Neural cell (in vitro differentiated cells): ENCODE measurements at regions not wholly inside any gene's neighbourhood (a gene's known extent, or its start where the extent isn't known, plus 50 kb on each side); places are given as distances from the start of the nearest gene placed in this dataset.

Experiments
- H2AFZ ChIP-seq: fragments of 200-600, 300-800 bp; sonication (generic), shearing (Covaris generic); 2 replicates; pipeline ENCODE4 v1.6.0; 2014; ENCODE audit warnings: low read depth, mild to moderate bottlenecking, antibody characterized with exemption, low read length, moderate library complexity
- H3F3A ChIP-seq: fragments of 200-600 bp; shearing (Covaris generic); 2 replicates; pipeline ENCODE4 v1.6.1; 2016; ENCODE audit warnings: mild to moderate bottlenecking, moderate library complexity, mixed read lengths, antibody characterized with exemption, low read length; ENCODE audit not compliant: insufficient read depth, poor library complexity, severe bottlenecking
- H3K27ac ChIP-seq: fragments of 200-600, 300-800 bp; sonication (generic), shearing (Covaris generic); 2 replicates; pipeline ENCODE4 v1.5.1; 2014; ENCODE audit warnings: mild to moderate bottlenecking, low read length, moderate library complexity
- H3K27me3 ChIP-seq: fragments of 300-800, 200-600 bp; sonication (generic), shearing (Covaris generic); 2 replicates; pipeline ENCODE4 v1.6.0; 2014; ENCODE audit warnings: mild to moderate bottlenecking, low read depth, low read length, moderate library complexity; ENCODE audit not compliant: insufficient read depth
- H3K36me3 ChIP-seq: fragments of 300-800, 200-600 bp; sonication (generic), shearing (Covaris generic); 2 replicates; pipeline ENCODE4 v1.5.1; 2014; ENCODE audit warnings: mild to moderate bottlenecking, antibody characterized with exemption, low read length, moderate library complexity; ENCODE audit not compliant: insufficient read depth
- H3K4me2 ChIP-seq: fragments of 300-800, 200-600 bp; sonication (generic), shearing (Covaris generic); 2 replicates; pipeline ENCODE4 v1.6.0; 2014; ENCODE audit warnings: mild to moderate bottlenecking, low read length
- H3K4me3 ChIP-seq: fragments of 300-800, 200-600 bp; sonication (generic), shearing (Covaris generic); 2 replicates; pipeline ENCODE4 v1.5.1; 2014; ENCODE audit warnings: mild to moderate bottlenecking, low read length, moderate library complexity
- H3K79me2 ChIP-seq: fragments of 200-600 bp; shearing (Covaris generic); replicated peaks from 2 replicates; pipeline ENCODE4 v1.6.0; 2014; ENCODE audit warnings: mild to moderate bottlenecking, low read length, moderate library complexity; ENCODE audit not compliant: insufficient read depth
- H3K9ac ChIP-seq: fragments of 300-800, 200-600 bp; sonication (generic), shearing (Covaris generic); 2 replicates; pipeline ENCODE4 v1.6.1; 2016; ENCODE audit warnings: mild to moderate bottlenecking, low read length, mixed read lengths
- H3K9me2 ChIP-seq: fragments of 200-600 bp; shearing (Covaris generic); 2 replicates; pipeline ENCODE4 v1.6.1; 2016; ENCODE audit warnings: mild to moderate bottlenecking, low read length, mixed read lengths; ENCODE audit not compliant: insufficient read depth
- H3K9me3 ChIP-seq: fragments of 200-600, 300-800 bp; sonication (generic), shearing (Covaris generic); 2 replicates; pipeline ENCODE4 v1.6.1; 2016; ENCODE audit warnings: mild to moderate bottlenecking, mixed run types, low read length, moderate library complexity, mixed read lengths
- H4K20me1 ChIP-seq: fragments of 200-600 bp; shearing (Covaris generic); 2 replicates; pipeline ENCODE4 v1.6.1; 2016; ENCODE audit warnings: mild to moderate bottlenecking, mixed run types; ENCODE audit not compliant: insufficient read depth
- CTCF ChIP-seq: fragments of 450-650 bp; IDR thresholded peaks from 2 replicates; pipeline ENCODE4 v1.5.1; 2014; ENCODE audit warnings: antibody characterized with exemption, mild to moderate bottlenecking, moderate library complexity; ENCODE audit not compliant: poor library complexity, severe bottlenecking
- EP300 ChIP-seq: fragments of 450-650 bp; conservative IDR thresholded peaks from 2 replicates; pipeline ENCODE4 v1.6.1; 2014; ENCODE audit warnings: antibody characterized with exemption, mild to moderate bottlenecking, moderate library complexity; ENCODE audit not compliant: poor library complexity, severe bottlenecking
- EZH2 ChIP-seq: fragments of 200-600, 300-800 bp; shearing (Covaris generic), sonication (generic); IDR thresholded peaks from 2 replicates; pipeline ENCODE4 v1.6.1; 2014; ENCODE audit warnings: antibody characterized with exemption, low read length, borderline replicate concordance, mild to moderate bottlenecking; ENCODE audit not compliant: insufficient read depth, poor library complexity, severe bottlenecking
- MXI1 ChIP-seq: fragments of 450-650 bp; conservative IDR thresholded peaks from 2 replicates; pipeline ENCODE4 v1.6.1; 2014; ENCODE audit warnings: antibody characterized with exemption, mild to moderate bottlenecking; ENCODE audit not compliant: poor library complexity, severe bottlenecking
- POLR2AphosphoS5 ChIP-seq: IDR thresholded peaks from 2 replicates; pipeline ENCODE4 v1.6.1; 2012
- RAD21 ChIP-seq: fragments of 450-650 bp; conservative IDR thresholded peaks from 2 replicates; pipeline ENCODE4 v1.6.1; 2014; ENCODE audit warnings: antibody characterized with exemption, mild to moderate bottlenecking, moderate library complexity
- SMC3 ChIP-seq: fragments of 450-650 bp; conservative IDR thresholded peaks from 2 replicates; pipeline ENCODE4 v1.6.1; 2014; ENCODE audit warnings: antibody characterized with exemption, mild to moderate bottlenecking, moderate library complexity; ENCODE audit not compliant: poor library complexity
- TAF1 ChIP-seq: IDR thresholded peaks from 2 replicates; pipeline ENCODE4 v1.6.1; 2012; ENCODE audit warnings: low read depth
- TF ChIP-seq, protein P1 (sequence below): IDR thresholded peaks from 2 replicates; pipeline ENCODE4 v1.6.1; 2012; ENCODE audit warnings: borderline replicate concordance

GRCh38 chr2:76202866-76203265, 492.2 kb upstream of the GCFC2 start:
- no peak for TF ChIP-seq POLR2AphosphoS5
- TF ChIP-seq SMC3: no peak
- TF ChIP-seq, protein P1, sequence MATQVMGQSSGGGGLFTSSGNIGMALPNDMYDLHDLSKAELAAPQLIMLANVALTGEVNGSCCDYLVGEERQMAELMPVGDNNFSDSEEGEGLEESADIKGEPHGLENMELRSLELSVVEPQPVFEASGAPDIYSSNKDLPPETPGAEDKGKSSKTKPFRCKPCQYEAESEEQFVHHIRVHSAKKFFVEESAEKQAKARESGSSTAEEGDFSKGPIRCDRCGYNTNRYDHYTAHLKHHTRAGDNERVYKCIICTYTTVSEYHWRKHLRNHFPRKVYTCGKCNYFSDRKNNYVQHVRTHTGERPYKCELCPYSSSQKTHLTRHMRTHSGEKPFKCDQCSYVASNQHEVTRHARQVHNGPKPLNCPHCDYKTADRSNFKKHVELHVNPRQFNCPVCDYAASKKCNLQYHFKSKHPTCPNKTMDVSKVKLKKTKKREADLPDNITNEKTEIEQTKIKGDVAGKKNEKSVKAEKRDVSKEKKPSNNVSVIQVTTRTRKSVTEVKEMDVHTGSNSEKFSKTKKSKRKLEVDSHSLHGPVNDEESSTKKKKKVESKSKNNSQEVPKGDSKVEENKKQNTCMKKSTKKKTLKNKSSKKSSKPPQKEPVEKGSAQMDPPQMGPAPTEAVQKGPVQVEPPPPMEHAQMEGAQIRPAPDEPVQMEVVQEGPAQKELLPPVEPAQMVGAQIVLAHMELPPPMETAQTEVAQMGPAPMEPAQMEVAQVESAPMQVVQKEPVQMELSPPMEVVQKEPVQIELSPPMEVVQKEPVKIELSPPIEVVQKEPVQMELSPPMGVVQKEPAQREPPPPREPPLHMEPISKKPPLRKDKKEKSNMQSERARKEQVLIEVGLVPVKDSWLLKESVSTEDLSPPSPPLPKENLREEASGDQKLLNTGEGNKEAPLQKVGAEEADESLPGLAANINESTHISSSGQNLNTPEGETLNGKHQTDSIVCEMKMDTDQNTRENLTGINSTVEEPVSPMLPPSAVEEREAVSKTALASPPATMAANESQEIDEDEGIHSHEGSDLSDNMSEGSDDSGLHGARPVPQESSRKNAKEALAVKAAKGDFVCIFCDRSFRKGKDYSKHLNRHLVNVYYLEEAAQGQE: no peak
- no peak for TF ChIP-seq EP300
- TF ChIP-seq TAF1: no peak
- TF ChIP-seq CTCF: no peak
- no peak for TF ChIP-seq EZH2
- TF ChIP-seq RAD21: no peak
- TF ChIP-seq MXI1: no peak
- Histone ChIP-seq H2AFZ (no peak overlapping the region), H3K9ac (no peak overlapping the region), H3K4me2 (no peak overlapping the region), H3K79me2 (no peaks in the 10 kb centered on the region), H3K27ac (no peak overlapping the region), H3K9me2 (no peaks in the 10 kb centered on the region), H4K20me1 (no peaks in the 10 kb centered on the region), H3K27me3 (no peaks in the 10 kb centered on the region), H3K9me3 (no peaks in the 10 kb centered on the region), H3K36me3 (no peaks in the 10 kb centered on the region), H3F3A (no peaks in the 10 kb centered on the region), H3K4me3 (no peak overlapping the region)

DNA sequence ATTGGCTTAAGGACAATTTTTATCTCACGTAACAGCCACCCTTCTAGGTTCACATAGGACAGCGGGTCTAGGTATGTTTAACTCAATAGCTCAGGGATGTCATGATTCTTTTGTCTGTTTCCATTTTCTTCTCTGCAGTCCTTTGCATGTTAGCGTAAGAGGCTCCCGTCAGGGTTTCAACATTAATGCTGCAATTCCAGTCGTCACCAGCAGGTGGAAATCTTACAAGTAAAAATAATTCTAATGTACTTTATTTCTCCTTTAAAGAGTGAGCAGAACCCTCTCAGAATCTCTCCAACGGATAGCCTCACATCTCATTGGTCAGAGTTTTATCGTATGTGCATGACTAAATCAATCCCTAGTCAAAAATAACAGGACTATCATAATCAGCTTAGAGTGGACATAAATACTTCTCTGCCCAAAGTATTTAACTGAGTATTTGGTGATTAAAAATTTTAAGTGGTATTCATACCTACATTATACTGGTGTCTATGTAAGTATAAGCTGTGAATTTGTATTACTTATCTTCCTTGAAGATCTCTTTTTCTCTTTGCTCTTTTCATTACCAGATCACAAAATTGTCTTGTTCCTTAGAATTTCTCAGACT, 487.2 kb upstream of the GCFC2 start:
- Histone ChIP-seq H3K9me2 (no peaks in the 10 kb centered on the region), H3F3A (no peaks in the 10 kb centered on the region), H3K79me2 (no peaks in the 10 kb centered on the region), H3K4me3 (no peak overlapping the region), H3K4me2 (no peak overlapping the region), H2AFZ (no peak overlapping the region), H3K9ac (no peak overlapping the region), H3K36me3 (no peaks in the 10 kb centered on the region), H3K27ac (no peak overlapping the region), H3K9me3 (no peaks in the 10 kb centered on the region), H4K20me1 (no peaks in the 10 kb centered on the region), H3K27me3 (no peaks in the 10 kb centered on the region)
- TF ChIP-seq EP300 (no peak), CTCF (peak; percentile 36)
